GM19324 (cell line): ENCODE measurements at regions not wholly inside any gene's neighbourhood (a gene's known extent, or its start where the extent isn't known, plus 50 kb on each side); places are given as distances from the start of the nearest gene placed in this dataset.
"Not testable (repeated sequence)": the region's sequence is repeated elsewhere in the genome, so short reads cannot be mapped to it uniquely, and the experiment has no call there.

ENCODE experiments used
- ATAC-seq: cut with Tn5 transposase; IDR thresholded peaks from one replicate; pipeline ENCODE4 v1.9.1; 2021; ENCODE audit warnings: mild to moderate bottlenecking, moderate library complexity; ENCODE audit not compliant: unreplicated experiment, low FRiP score

DNA sequence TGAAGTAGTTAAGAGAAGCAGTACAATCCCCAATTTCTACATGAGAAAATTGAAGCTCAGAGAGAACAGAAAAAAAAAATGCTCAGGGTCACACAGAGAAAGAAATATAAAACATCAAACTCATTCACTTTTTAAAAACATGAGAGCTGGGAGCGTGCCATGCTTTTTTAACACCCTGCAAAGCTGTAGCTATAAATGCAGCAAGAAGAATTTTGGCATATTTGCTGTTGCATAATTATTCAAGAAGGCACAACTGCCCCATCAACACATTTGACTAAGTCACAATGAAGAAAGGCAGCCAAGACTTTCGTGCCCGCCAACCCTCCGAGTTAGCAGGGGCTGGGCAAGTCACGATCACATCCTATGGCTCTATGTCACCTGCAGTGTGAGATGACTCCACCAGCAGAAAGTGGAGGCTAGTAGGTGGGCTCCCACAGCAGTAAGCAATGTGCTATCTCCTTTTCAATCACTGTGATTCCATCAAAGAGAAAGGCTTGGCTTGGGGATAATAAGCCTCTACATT, 214.8 kb downstream of the DHX15 start:
- no peak for ATAC-seq

- no peak for ATAC-seq
Measured at GRCh38 chr4:24368801-24369200, 215.6 kb downstream of the DHX15 start.

GRCh38 chr4:24364852-24365251, 219.5 kb downstream of the DHX15 start:
- ATAC-seq = no peak

DNA sequence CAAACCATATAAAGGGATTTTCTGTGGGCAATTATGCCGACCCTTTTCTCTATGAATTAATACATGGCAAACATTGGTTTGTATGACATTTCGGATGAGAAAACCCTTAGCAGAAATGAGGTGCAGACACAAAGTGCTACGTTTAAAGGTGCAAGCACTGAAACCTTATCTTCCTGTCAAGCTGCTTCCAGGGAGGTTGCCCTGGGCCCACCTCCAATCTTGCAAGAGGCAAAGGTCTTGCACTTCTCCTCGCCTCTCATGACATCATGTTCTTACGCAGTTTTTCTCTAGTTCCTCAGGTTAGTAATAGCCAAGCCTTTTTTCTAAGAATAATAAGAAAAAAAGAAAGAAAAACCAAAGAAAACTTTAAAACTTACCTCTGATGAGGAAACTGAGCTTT, 220.1 kb downstream of the DHX15 start:
- ATAC-seq = no peak

DNA sequence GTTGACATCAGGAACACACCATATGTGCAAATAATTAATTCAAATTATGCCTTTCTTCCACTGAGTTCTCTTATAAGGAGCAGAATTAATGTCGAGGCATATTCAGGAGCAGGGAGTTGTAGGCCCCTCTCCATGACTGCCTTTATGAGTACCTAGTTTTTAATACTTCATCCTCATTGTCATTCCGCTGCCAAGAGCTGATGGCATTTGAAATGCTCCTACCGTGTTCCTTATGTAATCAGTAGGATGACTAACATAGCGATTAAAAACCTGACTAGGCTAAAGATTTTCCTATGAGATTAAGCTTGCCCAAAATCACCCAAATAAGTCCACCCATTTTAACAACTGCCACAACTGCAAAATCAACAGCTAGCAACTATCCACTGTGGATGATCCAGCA, 220.6 kb downstream of the DHX15 start:
- ATAC-seq = no peak

- ATAC-seq = no peak
Measured at GRCh38 chr4:24352112-24352511, 232.2 kb downstream of the DHX15 start.

DNA sequence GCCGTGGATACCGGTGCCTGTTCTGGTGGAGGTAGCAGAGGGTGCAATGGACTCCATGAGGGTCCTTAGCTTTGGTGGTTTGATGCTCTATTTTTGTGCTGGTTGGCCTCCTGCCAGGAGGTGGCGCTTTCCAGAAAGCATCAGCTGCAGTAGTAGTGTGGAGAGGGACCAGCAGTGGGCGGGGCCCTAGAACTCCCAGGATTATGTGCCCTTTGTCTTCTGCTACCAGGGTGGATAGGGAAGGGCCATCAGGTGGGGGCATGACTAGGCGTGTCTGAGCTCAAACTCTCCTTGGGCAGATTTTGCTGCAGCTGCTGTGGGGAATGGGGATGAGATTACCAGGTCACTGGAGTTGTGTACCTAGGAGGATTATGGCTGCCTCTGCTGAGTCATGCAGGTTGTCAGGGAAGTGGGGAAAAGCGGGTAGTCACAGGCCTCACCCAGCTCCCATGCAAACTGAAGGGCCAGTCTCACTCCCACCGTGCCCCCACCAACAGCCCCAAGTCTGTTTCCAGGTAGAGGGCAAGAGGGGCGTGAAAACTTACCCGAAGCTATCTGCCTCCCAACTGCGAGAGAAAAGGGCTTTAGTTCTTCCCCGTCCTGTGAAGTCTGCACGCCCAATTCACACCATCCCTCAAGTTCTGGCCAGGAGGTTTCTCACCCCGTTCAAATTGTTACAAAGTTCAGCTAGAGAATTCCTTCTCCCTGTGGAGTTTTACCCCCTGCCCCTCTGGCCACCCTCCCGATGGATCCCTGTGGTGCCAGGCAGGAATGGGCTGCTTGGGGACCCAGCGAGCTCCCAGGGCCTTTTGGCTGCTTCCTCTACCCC, 235.0 kb downstream of the DHX15 start:
- ATAC-seq = not testable (repeated sequence)

- no peak for ATAC-seq
Measured at GRCh38 chr4:24339260-24339659, 245.1 kb downstream of the DHX15 start.

- ATAC-seq = no peak
Measured at GRCh38 chr4:24337451-24338190, 246.7 kb downstream of the DHX15 start.

- ATAC-seq = no peak
Measured at GRCh38 chr4:24335616-24336015, 248.7 kb downstream of the DHX15 start.

DNA sequence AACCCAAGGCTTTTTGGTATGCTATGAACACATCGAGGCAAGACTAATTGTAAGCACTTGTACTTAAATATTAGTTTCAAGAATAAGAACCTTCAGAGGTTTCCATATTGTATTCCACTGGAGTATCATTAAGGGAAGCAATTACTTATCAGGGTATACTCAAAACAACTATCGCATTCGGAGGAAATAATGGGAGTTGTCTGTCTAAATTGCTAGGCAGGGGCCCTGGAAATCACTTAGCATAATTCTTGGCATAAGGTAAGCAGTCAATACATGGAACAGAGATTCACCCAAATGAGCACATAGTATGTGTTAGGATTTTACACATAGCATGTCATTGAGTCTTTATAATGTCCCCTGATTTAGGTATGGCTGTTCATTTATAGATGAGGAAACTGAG, 249.4 kb downstream of the DHX15 start:
- no peak for ATAC-seq

DNA sequence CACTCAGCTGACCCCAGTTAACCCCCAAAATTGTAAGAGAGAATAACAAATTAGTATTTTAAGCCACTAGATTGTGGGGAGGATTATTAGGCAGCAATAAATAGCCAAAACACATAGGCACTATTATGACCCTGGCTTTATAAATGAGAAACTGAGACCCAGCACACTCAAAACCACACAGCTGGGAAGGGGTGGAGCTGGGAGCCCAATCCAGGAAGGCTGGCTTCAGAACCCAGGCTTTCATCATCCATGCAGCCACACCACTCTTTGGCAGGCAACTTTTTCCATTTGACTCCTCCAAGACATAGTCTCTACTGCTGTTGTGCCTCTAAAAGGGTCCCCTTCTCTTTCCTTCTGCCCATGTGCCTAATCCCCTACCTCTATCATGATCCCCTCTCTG, 253.8 kb downstream of the DHX15 start:
- ATAC-seq = no peak

DNA sequence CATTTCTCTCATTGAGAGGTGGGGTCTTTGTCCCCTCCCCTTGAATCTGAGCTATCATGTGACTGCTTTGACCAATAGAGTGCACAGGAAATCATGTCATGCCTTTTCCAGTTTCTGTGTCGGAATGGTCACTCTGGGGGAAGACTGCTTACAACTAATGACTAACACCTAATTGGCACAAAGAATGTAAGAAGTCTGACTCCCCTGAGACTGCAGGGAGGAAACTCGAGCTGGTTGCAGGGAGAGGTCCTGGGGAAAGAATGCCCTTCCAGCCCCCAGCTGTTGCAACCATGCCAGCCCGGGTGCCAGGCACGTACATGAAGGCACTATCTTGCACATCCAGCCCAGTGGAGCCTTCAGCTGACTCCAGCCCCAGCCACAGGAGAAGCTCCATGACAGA, 254.2 kb downstream of the DHX15 start:
- ATAC-seq = no peak

DNA sequence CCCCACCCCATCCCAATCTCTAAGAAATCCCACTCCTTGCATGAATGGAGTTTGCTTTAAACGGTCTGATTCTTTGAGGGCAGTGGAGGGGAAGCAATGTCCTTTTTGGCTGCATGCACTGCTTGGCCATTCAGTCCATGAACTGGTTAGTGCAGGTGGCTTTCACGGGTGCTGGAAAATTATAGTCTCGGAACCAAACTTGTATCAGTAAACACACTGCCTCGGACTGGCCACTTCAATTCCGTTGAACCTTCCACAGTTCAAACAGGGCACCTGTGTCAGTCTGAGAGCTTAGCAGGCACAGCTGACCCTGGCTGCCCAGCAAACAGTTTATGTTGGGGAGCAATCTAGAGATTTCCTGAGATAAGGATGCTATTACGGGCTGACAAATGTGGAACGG, 255.6 kb downstream of the DHX15 start:
- ATAC-seq = no peak

DNA sequence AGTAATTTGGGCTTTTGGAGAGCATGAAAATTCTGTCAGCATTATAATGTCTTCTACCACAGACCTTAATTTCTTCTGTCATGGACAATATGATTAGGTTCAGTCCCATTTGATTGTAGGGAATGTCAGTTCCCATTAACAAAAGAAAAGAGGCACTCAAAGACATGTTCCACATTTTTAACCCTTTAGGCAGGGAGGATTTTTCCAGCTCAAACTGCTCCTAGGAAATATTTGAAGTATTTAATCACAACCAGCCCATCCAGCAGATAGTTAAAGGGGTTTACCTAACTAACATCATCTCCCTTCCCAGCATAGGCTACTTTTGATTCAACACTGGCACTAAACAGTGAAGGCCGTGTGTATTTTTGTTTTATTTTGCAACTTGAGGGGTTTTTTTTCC, 256.0 kb downstream of the DHX15 start:
- no peak for ATAC-seq

GRCh38 chr4:24322995-24323394, 261.4 kb downstream of the DHX15 start:
- ATAC-seq = no peak

DNA sequence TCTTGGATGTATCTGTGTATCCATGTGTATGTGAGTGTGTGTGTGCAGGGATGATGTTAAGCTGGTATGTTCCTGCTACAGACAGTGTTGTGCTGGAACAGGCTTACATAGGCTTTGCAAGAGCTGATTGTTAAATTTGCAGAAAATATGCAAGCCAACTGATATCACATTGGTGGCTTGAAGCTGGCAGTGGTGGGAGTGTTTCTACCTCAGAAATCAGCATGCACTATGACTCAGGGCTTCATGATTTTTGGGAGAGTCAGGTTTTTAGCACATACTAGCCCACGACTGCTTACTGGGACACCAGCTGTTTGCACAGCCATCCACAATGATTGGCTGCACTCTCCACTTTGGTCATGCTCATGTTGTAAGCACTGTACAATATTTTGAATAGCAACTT, 261.8 kb downstream of the DHX15 start:
- ATAC-seq = no peak

DNA sequence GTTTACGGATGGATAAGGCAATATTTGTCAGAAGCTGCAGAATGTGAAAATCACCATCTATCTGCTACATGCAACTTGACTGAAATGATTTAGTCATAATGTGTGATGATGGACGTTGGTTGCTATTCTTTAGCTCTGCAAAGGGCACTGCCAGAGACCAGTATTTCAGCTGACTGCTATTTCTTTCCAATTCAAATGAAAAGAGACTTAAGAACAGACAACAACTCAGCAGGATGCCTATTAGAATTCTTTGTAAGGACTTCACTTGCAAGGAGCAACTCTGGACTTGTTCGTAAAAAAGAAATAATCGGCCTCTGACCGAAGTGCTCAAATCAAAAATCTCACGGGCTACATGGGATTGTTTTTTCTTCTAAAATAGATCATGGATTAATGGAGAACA, 262.7 kb downstream of the DHX15 start:
- no peak for ATAC-seq

DNA sequence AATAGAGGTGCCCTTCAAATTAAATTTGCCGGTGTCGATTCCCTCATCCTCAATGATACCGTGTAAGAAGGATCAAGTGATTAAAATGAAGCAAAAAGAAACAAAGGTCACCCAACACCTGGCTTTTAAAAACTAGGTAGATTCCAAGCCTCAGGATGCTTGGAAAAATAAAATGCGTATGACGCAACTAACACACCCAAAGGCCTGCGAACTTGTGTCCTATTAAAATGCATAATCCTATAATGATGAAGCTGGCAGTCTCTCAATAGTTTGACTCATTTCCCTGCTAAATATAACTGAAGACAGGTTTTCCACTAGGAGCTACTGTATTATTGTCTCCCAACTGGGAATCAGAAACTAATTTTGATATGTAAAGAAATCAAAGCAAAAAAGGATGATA, 263.2 kb downstream of the DHX15 start:
- no peak for ATAC-seq

DNA sequence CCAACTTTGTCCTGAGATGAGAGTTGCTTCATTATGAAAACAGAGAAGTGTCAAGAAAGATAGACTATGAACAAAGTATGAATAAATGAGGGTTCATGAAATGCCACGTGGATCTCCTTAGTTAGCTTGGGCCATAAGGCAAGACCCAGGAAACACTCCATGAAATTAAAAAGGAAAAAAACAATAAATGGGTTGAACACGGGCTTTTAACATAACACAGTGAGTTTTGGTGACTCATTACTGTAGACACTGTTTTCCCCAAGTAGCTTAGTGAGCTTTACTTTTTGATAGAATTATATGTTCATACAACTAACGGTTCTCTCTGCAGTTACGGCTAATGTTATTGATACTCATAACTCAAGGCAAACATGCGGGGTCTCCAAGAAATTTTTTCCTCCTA, 265.0 kb downstream of the DHX15 start:
- ATAC-seq = no peak

DNA sequence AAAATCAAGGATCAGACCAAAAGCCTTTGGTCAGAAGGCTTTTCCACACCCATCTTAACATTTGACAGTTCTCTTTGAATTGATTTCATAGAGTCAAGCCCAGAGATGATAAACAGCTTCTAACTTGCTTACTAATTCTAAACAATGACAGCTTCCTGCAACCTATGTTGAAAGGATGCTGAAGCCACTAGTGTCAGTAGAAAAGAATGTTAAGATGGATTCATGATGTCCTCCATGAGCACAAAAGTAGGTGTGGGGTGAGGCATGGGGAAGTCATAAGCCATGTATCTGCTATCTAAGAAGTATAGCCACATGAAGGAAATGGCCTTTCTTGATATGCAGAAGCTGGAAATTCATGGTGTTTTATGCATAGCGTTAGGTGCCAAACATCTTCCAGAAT, 269.3 kb downstream of the DHX15 start:
- ATAC-seq = no peak
